K562 (cell line): ENCODE measurements at regions not wholly inside any gene's neighbourhood (a gene's known extent, or its start where the extent isn't known, plus 50 kb on each side); places are given as distances from the start of the nearest gene placed in this dataset.

ENCODE experiments used
- ATAC-seq: fragments of 200-7000 bp; cut with Tn5 transposase; 3 replicates; pipeline ENCODE4 v1.9.1; 2020; ENCODE audit warnings: moderate library complexity
- BruUV-seq: library from RNA; stranded (reverse); fragments of 400-500 nt; replicated peaks from 2 replicates; lab custom pipeline; 2021; lab: Mats Ljungman, UMichigan
- CTCF ChIA-PET: fragments of 300-600 bp; formaldehyde crosslinking; extraction: SDS; loops from one replicate; lab custom pipeline; 2021; ENCODE audit warnings: low intra/inter-chr PET ratio; lab: Yijun Ruan, JAX
- POLR2A ChIA-PET: fragments of 300-600, 350-650 bp; sonication (Branson Sonifier 250); formaldehyde crosslinking; extraction: SDS; loops from one replicate; lab custom pipeline; 2021; ENCODE audit warnings: antibody characterized with exemption, inconsistent platforms; lab: Yijun Ruan, JAX
- DNase-seq, 4 experiments: peaks; one replicate each; pipeline versions ENCODE4 v3.0.0 to v3.0.0-alpha.2; 2011 to 2018; ENCODE audit warnings: low spot score in 3 of 4, mixed read lengths in 3 of 4; ENCODE audit errors: extremely low read depth in 1 of 4
- FAIRE-seq: peaks from 2 replicates; lab custom pipeline; 2011; peaks lifted over from hg19 to GRCh38; lab: Jason Lieb, UNC
- H2AFZ ChIP-seq: 2 replicates; pipeline ENCODE4 v1.6.0; 2011; ENCODE audit warnings: low read depth, low read length, control low read depth, inconsistent platforms
- H3K27ac ChIP-seq: fragments of 200-600 bp; 3 replicates; pipeline ENCODE4 v1.8.0; 2011; ENCODE audit warnings: low read depth, mild to moderate bottlenecking, control low read depth, inconsistent platforms, low read length, moderate library complexity, mixed read lengths; ENCODE audit errors: extremely low read depth
- H3K27me3 ChIP-seq, 2 experiments: fragments of 300-600 bp in 1 of 2; 2 replicates in 1 of 2; 3 replicates in 1 of 2; pipeline versions ENCODE4 v1.6.0 to v1.8.0; 2011; ENCODE audit warnings: inconsistent platforms in 2 of 2, low read length in 2 of 2, mild to moderate bottlenecking in 1 of 2, mixed read lengths in 1 of 2, moderate library complexity in 1 of 2; ENCODE audit not compliant: control insufficient read depth in 2 of 2, insufficient read depth in 2 of 2
- H3K36me3 ChIP-seq: fragments of 300-600 bp; 3 replicates; pipeline ENCODE4 v1.8.0; 2011; ENCODE audit warnings: mild to moderate bottlenecking, low read length, inconsistent platforms; ENCODE audit not compliant: control insufficient read depth, insufficient read depth
- H3K4me1 ChIP-seq, 2 experiments: fragments of 200-600 bp in 1 of 2; replicated peaks in 1 of 2; 2 replicates in 1 of 2; 3 replicates in 1 of 2; pipeline versions ENCODE4 v1.5.1 to v1.8.0; 2011; ENCODE audit warnings: inconsistent platforms in 2 of 2, low read length in 2 of 2, mild to moderate bottlenecking in 1 of 2, mixed read lengths in 1 of 2, moderate library complexity in 1 of 2; ENCODE audit not compliant: control insufficient read depth in 2 of 2, insufficient read depth in 2 of 2
- H3K4me2 ChIP-seq: 2 replicates; pipeline ENCODE4 v1.6.1; 2011; ENCODE audit warnings: low read length, control low read depth, inconsistent platforms, mixed read lengths; ENCODE audit not compliant: insufficient read depth
- H3K4me3 ChIP-seq: fragments of 200-600 bp; sonication (generic), shearing (Covaris generic); 2 replicates; pipeline ENCODE4 v1.5.1; 2016; ENCODE audit warnings: control low read depth, inconsistent platforms
- H3K79me2 ChIP-seq: fragments of 200-600 bp; 3 replicates; pipeline ENCODE4 v1.8.0; 2011; ENCODE audit warnings: low read length, inconsistent platforms; ENCODE audit not compliant: control insufficient read depth, insufficient read depth
- H3K9ac ChIP-seq, 2 experiments: 2 replicates each; pipeline versions ENCODE4 v1.6.0 to v1.6.1; 2011; ENCODE audit warnings: low read depth in 2 of 2, low read length in 2 of 2, control low read depth in 1 of 2, inconsistent platforms in 1 of 2, mild to moderate bottlenecking in 1 of 2, mixed read lengths in 1 of 2; ENCODE audit not compliant: insufficient read depth in 1 of 2
- H3K9me1 ChIP-seq: one replicate; pipeline ENCODE4 v1.6.0; 2011; ENCODE audit warnings: inconsistent platforms, mild to moderate bottlenecking, low read length, moderate library complexity; ENCODE audit not compliant: control insufficient read depth, insufficient read depth
- H3K9me3 ChIP-seq: replicated peaks from 2 replicates; pipeline ENCODE4 v1.5.1; 2011; ENCODE audit warnings: low read depth, low read length, inconsistent platforms; ENCODE audit not compliant: control insufficient read depth, insufficient read depth
- H4K20me1 ChIP-seq: replicated peaks from 2 replicates; pipeline ENCODE4 v1.6.1; 2011; ENCODE audit warnings: low read length, inconsistent platforms, mixed read lengths; ENCODE audit not compliant: control insufficient read depth, insufficient read depth
- C11orf30 ChIP-seq: fragments of 450-650 bp; IDR thresholded peaks from 2 replicates; pipeline ENCODE4 v1.6.1; 2016; ENCODE audit warnings: low read depth, mild to moderate bottlenecking
- HOMEZ ChIP-seq: fragments of 250-450 bp; sonication (Bioruptor Pico); IDR thresholded peaks from 2 replicates; pipeline ENCODE4 v1.4.0; 2020; ENCODE audit warnings: mild to moderate bottlenecking, moderate library complexity
- MAFF ChIP-seq: IDR thresholded peaks from 2 replicates; pipeline ENCODE4 v1.6.1; 2012; ENCODE audit warnings: low read length, improper control_type of control experiment
- ZNF143 ChIP-seq: sonication (generic); formaldehyde crosslinking; IDR thresholded peaks from 2 replicates; pipeline ENCODE4 v1.9.0; 2022; ENCODE audit warnings: mild to moderate bottlenecking, missing genetic modification reagents
- ZNF316 ChIP-seq: fragments of 450-650 bp; IDR thresholded peaks from 2 replicates; pipeline ENCODE4 v1.6.1; 2016
- ZNF41 ChIP-seq: fragments of 250-450 bp; sonication (Bioruptor Pico); conservative IDR thresholded peaks from 2 replicates; pipeline ENCODE4 v1.4.0; 2020; ENCODE audit warnings: mild to moderate bottlenecking
- WGBS: fragments of 100-300 bp; shearing (Covaris generic); methylation state at CpG from one replicate; pipeline ENCODE4 v1.1.6; 2016; ENCODE audit warnings: low coverage, mixed read lengths; ENCODE audit not compliant: insufficient coverage; ENCODE audit errors: missing lambda C conversion rate; 5-methylcytosine and 5-hydroxymethylcytosine counted together
- in situ Hi-C: fragments of 300-500 bp; cut with MboI; formaldehyde crosslinking; loops from 4 replicates; pipeline ENCODE4 v1.15.0; 2018; ENCODE audit warnings: inconsistent platforms, mixed read lengths
- intact Hi-C: fragments of 100-400 bp; cut with micrococcal nuclease; formaldehyde crosslinking; loops from 2 replicates; pipeline ENCODE4 v1.14.2; 2022

DNA sequence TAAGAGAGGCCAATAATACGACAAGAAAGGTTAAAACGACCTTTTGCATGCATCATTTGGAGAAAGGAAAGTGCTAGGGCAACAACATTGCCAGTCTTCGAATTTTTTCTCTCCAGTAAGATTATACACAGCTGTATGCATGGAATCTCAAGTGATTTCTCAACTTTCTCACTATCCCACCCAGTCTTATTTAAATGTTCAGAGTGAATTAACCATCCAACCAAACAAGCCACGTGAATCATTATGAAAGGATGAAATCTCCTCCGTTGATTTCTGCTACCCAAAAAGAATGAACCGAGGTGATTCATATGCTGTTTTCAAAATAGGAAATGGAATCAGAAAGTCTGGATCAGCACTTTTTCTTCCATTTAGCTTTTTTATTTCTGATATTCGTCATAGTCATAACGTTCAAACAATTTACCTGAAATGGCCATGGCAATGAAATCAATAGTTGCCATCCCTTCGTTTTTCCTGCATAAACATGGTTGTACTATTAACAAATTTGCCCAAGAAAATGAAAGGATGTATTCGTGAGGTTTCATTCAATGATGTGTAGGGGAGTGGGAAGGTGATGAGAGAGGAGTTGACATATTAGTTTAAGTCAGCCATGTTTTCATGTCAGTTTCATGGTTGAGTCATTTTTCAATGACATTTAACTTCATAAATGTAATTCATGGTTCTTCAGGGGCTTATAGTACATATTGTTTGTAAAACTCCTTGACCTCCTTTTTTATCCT, 170.9 kb upstream of the WWC1 start:
- Histone ChIP-seq H3K9me1 (no peaks in the 10 kb centered on the region), H3K4me2 (no peak overlapping the region), H4K20me1 (no peaks in the 10 kb centered on the region; the same call in 1 of the 2 replicates), H3K4me3 (no peak overlapping the region), H3K9me3 (no peaks in the 10 kb centered on the region), H3K4me1 (no peaks in the 10 kb centered on the region), H3K36me3 (no peaks in the 10 kb centered on the region), H3K79me2 (no peaks in the 10 kb centered on the region), H3K27ac (no peak overlapping the region), H3K27me3 (no peaks in the 10 kb centered on the region), H3K9ac (no peak overlapping the region), H2AFZ (no peak overlapping the region)
- intact Hi-C loops, result no loop called here
- WGBS, result 2% methylated on average over 10 of the region's 10 CpGs
- ChIA-PET CTCF (no interaction called here), POLR2A (interaction anchor here (1.0 kb wide), 1 partner anchor 8 kb away, joined by 4 read pairs; no protein-coding TSS in a partner anchor)
- DNase-seq, result no peak
- FAIRE-seq, result no peak
- in situ Hi-C loops, result no loop called here
- BruUV-seq, result no TSS peak
- no peak for ATAC-seq
- TF ChIP-seq C11orf30, result 0 out of 2 replicates have a peak, but pooled peaks have one; percentile 6
- peak; percentile 29; the same call in 1 of the 2 replicates for TF ChIP-seq ZNF316
- TF ChIP-seq MAFF, result peak; percentile 12; the same call in 1 of the 2 replicates
- TF ChIP-seq ZNF143, result no peak
- no peak for TF ChIP-seq ZNF41 (CRISPR knock-in tag)
- no peak for TF ChIP-seq HOMEZ (CRISPR knock-in tag)
